Brain pericyte (primary cell): ENCODE measurements at regions not wholly inside any gene's neighbourhood (a gene's known extent, or its start where the extent isn't known, plus 50 kb on each side); places are given as distances from the start of the nearest gene placed in this dataset.
"Not testable (repeated sequence)": the region's sequence is repeated elsewhere in the genome, so short reads cannot be mapped to it uniquely, and the experiment has no call there.

Experiments used
- DNase-seq: peaks from one replicate; pipeline ENCODE4 v3.0.0-alpha.2; 2012; ENCODE audit warnings: low read depth, low spot score

DNA sequence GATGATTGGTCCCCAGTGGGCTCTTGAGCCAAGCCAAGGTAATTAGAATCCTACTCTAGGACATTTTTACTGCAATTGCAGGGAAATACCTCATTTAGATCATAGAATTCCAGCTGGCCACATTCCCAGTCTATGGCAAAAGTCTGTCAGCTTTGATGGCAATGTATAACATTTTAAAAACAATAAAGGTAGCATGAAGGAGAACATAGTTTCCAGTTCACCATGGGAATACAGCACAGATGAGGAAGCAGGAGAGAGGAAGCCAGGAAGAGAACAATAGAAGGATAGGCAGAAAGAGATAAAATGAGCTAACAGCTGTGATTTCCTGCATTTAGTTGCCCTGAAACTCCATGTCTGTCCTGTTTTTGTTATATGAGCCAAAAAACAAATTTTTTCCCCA, 897.3 kb upstream of the DDX18 start:
- DNase-seq = no peak

- no peak for DNase-seq
Observed at GRCh38 chr2:116918574-116918973, 895.9 kb upstream of the DDX18 start.

- DNase-seq = no peak
Observed at GRCh38 chr2:116922414-116922813, 892.1 kb upstream of the DDX18 start.

- DNase-seq = no peak
Observed at GRCh38 chr2:116924509-116924908, 890.0 kb upstream of the DDX18 start.

GRCh38 chr2:116935097-116935814, 879.2 kb upstream of the DDX18 start:
- no peak for DNase-seq

DNA sequence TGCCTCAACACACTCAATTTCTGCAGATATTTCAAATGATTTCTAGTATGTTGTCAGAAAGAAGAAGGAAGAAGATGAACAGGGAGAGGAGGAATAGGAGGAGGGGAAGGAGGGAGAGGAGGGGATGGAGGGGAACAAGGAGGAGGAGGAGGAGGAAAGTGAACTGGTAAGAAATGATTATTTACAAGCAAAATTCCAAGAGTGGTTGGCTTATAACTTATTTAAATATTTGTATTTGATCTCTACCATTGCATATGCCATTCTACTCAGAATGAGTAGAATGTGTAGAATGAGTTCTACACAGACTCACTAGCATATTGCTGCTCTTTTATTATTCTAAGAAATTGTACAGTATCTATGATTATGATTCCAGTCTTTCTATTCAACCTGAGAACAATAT, 866.2 kb upstream of the DDX18 start:
- DNase-seq = no peak

DNA sequence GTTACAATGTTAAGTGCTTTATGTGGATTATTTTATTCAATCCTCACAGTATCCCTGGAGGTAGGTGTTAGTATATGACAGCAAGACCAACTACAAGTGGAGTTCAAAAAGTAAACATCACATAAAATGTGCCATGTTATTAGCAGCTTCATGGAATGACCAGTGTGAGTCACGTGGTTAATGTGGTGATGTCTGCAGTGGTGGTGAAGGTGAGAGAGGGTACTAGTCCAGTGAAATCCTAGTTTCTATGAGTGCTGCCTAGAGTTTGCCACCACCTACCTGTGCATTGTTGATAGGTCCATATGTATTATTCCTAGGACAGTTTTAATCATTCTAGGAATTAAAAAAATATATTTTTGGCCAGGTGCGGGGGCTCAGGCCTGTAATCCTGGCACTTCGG, 865.2 kb upstream of the DDX18 start:
- no peak for DNase-seq

DNA sequence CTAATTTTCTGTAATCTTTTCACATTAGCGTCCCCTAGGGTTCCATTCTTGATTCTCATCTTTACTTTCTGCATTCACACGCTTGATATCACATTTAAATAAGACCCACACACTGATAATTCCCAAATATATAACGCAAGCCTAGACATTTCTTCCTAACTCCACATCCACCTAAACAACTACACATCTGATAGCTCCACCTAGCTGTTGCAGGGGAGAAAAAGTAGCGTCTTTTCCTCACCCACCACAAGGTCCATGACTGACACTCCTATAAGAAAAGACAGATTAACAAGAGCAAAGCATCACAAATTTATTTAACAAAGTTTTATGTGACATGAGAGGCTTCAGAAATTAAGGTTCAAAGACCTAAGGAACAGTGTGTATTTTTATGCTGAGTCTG, 862.2 kb upstream of the DDX18 start:
- no peak for DNase-seq

GRCh38 chr2:116955646-116956045, 858.8 kb upstream of the DDX18 start:
- no peak for DNase-seq

- no peak for DNase-seq
Observed at GRCh38 chr2:116975608-116976007, 838.9 kb upstream of the DDX18 start.

GRCh38 chr2:116979916-116980764, 834.4 kb upstream of the DDX18 start:
- no peak for DNase-seq

- no peak for DNase-seq
Observed at GRCh38 chr2:116987447-116987846, 827.0 kb upstream of the DDX18 start.

DNA sequence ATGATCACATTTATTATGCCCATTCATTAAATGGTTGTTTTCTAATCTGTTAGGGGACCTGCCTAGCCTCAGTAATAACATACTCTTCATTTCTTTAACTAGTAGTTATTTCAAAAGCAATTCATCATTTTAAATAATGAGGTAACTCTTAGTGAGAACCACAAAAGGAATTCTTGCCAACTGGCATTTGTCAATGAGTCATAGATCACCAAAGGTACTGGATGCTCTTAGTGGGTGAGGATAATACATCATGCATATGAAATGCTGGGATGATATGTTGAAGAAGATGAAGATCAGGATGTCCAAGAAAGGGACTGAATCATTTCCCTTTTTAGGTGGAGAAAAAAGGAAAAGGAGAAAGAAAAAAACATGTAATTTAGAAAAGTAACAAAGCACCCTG, 826.2 kb upstream of the DDX18 start:
- DNase-seq = no peak

DNA sequence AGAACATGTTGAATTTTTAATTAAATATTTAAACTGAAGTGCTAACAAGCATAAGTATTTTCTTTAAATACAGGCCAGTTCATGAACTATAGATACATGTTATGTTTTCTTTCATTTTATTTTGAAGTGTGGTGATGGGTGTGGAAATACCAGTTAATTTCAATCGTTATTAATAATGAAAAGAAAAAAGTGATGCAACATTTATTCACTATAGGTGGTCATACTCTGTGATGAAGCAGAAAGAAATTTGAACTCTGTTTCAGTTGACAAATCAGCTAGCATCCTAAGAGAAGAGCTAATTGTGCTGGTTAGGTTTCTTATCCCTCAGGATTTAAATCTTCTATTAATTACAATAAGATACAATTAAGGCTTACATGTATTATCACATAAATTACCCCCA, 795.1 kb upstream of the DDX18 start:
- no peak for DNase-seq

DNA sequence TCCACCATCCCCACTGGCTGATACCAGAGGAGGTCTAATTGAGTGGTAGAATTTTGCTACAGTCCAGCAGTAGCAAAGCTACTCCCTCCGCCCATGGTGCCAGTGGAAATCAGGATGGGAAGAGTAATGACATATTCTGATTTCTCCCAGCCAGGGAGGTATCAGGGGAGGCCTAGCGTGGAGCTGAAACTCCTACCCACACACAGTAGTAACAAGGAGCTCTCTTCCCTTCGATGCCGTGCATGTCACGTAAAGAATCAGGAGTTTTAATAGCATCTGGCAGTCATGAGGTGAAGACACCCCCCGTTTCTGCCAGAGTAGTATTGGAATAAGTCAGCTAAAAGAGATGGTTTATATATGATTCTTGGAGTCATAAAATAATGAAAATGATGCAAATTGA, 786.8 kb upstream of the DDX18 start:
- no peak for DNase-seq

GRCh38 chr2:117028708-117029107, 785.8 kb upstream of the DDX18 start:
- not testable (repeated sequence) for DNase-seq

DNA sequence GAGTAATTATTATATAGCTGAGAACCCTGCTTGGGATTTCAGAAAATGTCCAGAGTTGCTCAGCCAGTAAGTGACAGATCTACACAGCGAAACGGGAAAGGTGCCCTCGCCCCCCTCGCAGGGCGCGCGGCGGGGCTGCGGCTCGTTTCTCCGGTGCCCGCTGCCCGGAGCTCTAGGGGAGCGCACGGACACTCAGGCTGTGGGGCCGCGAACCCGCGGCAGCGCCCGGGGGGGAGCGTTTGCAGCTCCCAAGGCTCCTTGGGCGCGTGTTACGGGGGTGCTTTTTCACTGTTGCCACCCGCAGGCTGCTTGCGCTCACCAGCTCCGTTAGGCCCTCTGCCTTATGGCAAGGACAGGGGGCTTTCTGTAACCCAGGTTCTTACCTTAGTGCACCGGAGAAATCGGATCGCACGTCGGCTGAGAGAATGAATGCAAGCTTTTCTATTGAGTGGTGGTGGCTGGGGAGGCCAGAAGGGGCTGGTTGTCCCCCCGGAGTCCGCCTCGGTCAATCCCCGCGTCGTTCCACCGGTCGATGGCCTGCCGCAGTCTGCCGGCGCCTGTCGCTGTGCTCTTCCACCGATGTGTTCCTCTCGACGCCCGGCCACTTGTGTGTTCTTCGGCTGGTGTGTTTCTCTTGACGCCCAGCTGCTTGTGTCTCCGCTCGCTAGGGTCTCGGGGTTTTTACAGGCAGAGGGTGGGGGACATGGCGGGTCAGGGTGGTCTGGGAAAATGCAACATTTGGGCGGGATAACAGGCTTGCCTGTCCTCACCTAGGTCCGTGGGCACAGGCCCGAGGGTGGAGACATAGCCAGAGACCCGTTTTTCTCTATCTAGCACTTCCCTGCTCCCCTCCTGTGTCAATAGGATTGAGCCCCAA, 758.8 kb upstream of the DDX18 start:
- no peak for DNase-seq

DNA sequence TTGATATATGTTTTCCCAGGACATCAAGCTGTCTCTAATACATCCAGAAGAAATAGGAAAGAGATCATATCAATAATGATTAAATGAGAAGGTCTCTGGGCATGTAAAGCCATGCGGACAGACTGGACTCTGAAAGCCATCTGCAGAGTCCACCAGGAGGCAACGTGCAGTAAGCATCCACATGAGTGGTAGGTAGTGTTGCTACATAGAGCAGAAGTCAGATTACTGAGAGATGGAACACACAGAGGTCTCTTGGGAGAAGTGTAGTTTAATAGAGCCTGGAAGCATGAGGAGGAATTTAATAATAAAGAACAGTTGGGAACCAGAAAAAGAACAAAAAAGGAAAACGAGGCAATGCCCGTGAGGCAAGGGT, 758.1 kb upstream of the DDX18 start:
- no peak for DNase-seq

- no peak for DNase-seq
Observed at GRCh38 chr2:117057016-117057415, 757.5 kb upstream of the DDX18 start.

DNA sequence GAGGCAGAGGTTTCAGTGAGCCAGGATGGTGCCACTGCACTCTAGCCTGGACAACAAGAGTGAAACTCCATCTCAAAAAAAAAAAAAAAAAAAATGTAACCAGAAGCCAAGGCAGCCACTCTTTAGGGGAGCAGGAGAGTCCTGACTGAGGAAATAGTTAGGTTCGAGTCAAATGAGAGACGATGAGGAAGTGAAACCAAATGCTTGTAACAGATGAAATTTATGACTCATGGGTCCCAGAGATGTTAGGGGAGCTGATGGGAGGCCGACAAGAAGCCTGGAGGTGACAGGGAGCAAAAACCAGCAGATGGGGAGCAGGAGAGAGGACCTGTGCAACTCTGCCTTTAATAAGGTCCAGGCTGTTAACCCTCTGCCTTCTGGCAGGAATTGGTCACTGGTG, 756.1 kb upstream of the DDX18 start:
- DNase-seq = no peak

DNA sequence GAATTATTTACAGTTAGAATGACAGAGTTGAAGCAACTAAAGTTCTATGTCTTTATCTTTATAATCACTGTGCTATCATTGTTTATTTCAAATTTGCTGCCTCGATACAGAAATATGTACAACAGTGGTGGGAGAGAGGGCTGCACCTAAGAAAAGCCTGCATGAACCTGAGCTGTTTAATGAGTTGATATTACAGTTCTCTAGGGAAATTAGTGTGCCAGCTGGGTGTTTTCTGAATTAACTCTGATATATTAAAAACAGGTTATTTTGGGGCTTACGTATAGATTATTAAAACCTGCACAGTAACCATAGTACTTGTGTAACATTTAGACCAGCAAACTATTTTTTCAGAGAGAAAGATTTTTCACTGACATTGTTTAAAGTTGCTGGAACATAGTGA, 750.5 kb upstream of the DDX18 start:
- no peak for DNase-seq

- no peak for DNase-seq
Observed at GRCh38 chr2:117065912-117066311, 748.6 kb upstream of the DDX18 start.
